ENCODE measurements at regions not wholly inside any gene's neighbourhood (a gene's known extent, or its start where the extent isn't known, plus 50 kb on each side); places are given as distances from the start of the nearest gene placed in this dataset.
"Not testable (repeated sequence)": the region's sequence is repeated elsewhere in the genome, so short reads cannot be mapped to it uniquely, and the experiment has no call there.

- no peak overlapping the region for H3K27ac Mint-ChIP-seq
- H3K27me3 Mint-ChIP-seq = peaks cover 3% of the 10 kb centered on the region
- no peak overlapping the region for H3K4me3 Mint-ChIP-seq
- H3K9me3 Mint-ChIP-seq = no peaks in the 10 kb centered on the region
- H3K36me3 Mint-ChIP-seq (ENCODE audit: low read depth) = no peaks in the 10 kb centered on the region
- no peaks in the 10 kb centered on the region for H3K4me1 Mint-ChIP-seq (ENCODE audit: low read depth)
Measured at GRCh38 chr6:98039904-98040607, 757.0 kb upstream of the MMS22L start.

GRCh38 chr6:98041056-98041455 lies 758.0 kb upstream of the MMS22L start:
- no peaks in the 10 kb centered on the region for H3K36me3 Mint-ChIP-seq (ENCODE audit: low read depth)
- no peak overlapping the region for H3K4me3 Mint-ChIP-seq
- H3K27me3 Mint-ChIP-seq = peaks cover 3% of the 10 kb centered on the region
- H3K9me3 Mint-ChIP-seq = no peaks in the 10 kb centered on the region
- no peaks in the 10 kb centered on the region for H3K4me1 Mint-ChIP-seq (ENCODE audit: low read depth)
- no peak overlapping the region for H3K27ac Mint-ChIP-seq

GRCh38 chr6:98041921-98042320 lies 758.9 kb upstream of the MMS22L start:
- Mint-ChIP-seq H3K27me3 (no peaks in the 10 kb centered on the region), H3K27ac (no peak overlapping the region), H3K36me3 (ENCODE audit: low read depth) (no peaks in the 10 kb centered on the region), H3K4me3 (no peak overlapping the region), H3K9me3 (no peaks in the 10 kb centered on the region), H3K4me1 (ENCODE audit: low read depth) (no peaks in the 10 kb centered on the region)

- Mint-ChIP-seq H3K4me1 (ENCODE audit: low read depth) (no peaks in the 10 kb centered on the region), H3K36me3 (ENCODE audit: low read depth) (no peaks in the 10 kb centered on the region), H3K4me3 (no peak overlapping the region), H3K9me3 (no peaks in the 10 kb centered on the region), H3K27me3 (no peaks in the 10 kb centered on the region), H3K27ac (no peak overlapping the region)
Measured at GRCh38 chr6:98044151-98044561, 761.1 kb upstream of the MMS22L start.

DNA sequence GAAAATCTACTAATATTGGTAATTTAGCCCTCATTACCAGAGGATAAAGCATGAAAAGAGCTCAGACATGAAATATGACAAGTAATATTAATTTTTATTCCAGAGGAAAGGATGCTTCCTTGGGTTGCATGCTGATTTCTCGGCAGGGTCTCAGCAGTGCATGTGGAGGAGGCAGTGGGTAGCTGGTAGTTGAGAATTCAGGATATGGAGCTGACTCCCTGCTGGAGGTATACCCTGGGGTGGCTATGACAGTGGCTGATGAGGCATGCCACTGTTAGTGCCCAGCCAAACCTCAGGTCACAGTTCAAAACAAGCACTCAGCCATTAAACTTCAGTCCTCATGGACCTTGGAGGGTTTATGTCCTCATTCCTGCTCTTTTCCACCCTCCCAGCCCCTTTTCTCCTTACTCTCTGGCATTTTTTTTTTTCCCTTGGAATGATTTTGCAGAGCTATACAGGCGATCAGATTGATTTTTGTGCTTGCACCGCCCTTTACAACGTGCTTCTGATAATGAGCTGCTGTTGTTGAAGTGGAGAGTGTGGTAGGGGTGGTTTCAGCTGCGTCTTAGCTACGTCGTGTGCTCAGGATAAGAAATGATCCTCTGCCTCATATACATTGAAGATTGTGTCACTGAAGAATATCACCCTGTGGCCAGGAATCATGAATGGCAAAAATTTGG lies 761.9 kb upstream of the MMS22L start:
- no peaks in the 10 kb centered on the region for H3K36me3 Mint-ChIP-seq (ENCODE audit: low read depth)
- no peaks in the 10 kb centered on the region for H3K27me3 Mint-ChIP-seq
- no peaks in the 10 kb centered on the region for H3K4me1 Mint-ChIP-seq (ENCODE audit: low read depth)
- no peak overlapping the region for H3K4me3 Mint-ChIP-seq
- no peak overlapping the region for H3K27ac Mint-ChIP-seq
- H3K9me3 Mint-ChIP-seq = no peaks in the 10 kb centered on the region

- H3K9me3 Mint-ChIP-seq = no peaks in the 10 kb centered on the region
- no peak overlapping the region for H3K4me3 Mint-ChIP-seq
- H3K4me1 Mint-ChIP-seq (ENCODE audit: low read depth) = no peaks in the 10 kb centered on the region
- no peaks in the 10 kb centered on the region for H3K36me3 Mint-ChIP-seq (ENCODE audit: low read depth)
- H3K27ac Mint-ChIP-seq = no peak overlapping the region
- no peaks in the 10 kb centered on the region for H3K27me3 Mint-ChIP-seq
Measured at GRCh38 chr6:98047164-98047563, 764.1 kb upstream of the MMS22L start.

- no peak overlapping the region for H3K4me3 Mint-ChIP-seq
- H3K9me3 Mint-ChIP-seq = no peaks in the 10 kb centered on the region
- no peaks in the 10 kb centered on the region for H3K4me1 Mint-ChIP-seq (ENCODE audit: low read depth)
- no peak overlapping the region for H3K27ac Mint-ChIP-seq
- no peaks in the 10 kb centered on the region for H3K27me3 Mint-ChIP-seq
- H3K36me3 Mint-ChIP-seq (ENCODE audit: low read depth) = no peaks in the 10 kb centered on the region
Measured at GRCh38 chr6:98047871-98048270, 764.9 kb upstream of the MMS22L start.

DNA sequence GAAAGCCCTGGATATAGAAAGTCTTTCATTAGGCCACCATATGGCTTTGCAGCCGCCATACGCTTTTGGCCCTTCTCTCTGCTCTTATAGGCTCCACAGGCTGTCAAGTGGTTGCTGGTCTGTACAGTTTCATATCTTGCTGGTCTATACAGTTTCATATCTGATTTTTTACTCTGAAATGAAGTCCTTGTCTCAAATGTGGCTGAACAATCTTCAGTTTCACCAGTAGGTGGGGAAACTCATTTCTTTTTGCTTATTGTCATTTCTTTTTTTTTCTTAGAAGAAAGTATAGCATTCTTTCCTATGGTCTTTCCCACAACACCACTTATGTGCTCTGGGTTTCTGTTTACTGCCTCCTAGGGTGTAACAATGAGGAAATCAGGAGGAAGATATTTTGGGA lies 771.4 kb upstream of the MMS22L start:
- no peak overlapping the region for H3K27ac Mint-ChIP-seq
- no peaks in the 10 kb centered on the region for H3K4me1 Mint-ChIP-seq (ENCODE audit: low read depth)
- no peaks in the 10 kb centered on the region for H3K27me3 Mint-ChIP-seq
- no peak overlapping the region for H3K4me3 Mint-ChIP-seq
- no peaks in the 10 kb centered on the region for H3K9me3 Mint-ChIP-seq
- H3K36me3 Mint-ChIP-seq (ENCODE audit: low read depth) = no peaks in the 10 kb centered on the region

DNA sequence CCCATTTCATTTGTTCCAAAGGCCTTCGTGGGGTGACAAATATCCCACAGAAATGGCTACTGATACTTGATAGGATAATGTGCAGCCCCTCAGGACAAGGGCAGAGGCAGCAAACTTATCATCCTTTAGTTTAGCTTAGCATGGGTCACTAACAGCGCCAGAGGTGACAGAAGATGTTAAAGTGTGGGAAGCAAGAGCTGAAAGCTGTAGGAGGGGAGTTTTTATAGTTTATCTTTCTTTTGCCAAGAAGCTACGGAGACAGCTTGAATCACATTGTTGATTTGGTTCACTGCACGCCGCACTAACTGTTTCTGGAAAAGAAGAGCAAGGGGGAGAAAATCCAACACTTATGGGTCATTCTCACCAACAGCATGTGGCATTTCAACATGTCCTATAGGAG lies 773.9 kb upstream of the MMS22L start:
- no peak overlapping the region for H3K27ac Mint-ChIP-seq
- no peaks in the 10 kb centered on the region for H3K4me1 Mint-ChIP-seq (ENCODE audit: low read depth)
- H3K4me3 Mint-ChIP-seq = no peak overlapping the region
- H3K27me3 Mint-ChIP-seq = no peaks in the 10 kb centered on the region
- H3K9me3 Mint-ChIP-seq = no peaks in the 10 kb centered on the region
- H3K36me3 Mint-ChIP-seq (ENCODE audit: low read depth) = no peaks in the 10 kb centered on the region

GRCh38 chr6:98067375-98067774 lies 767.0 kb upstream of the POU3F2 start:
- no peaks in the 10 kb centered on the region for H3K36me3 Mint-ChIP-seq (ENCODE audit: low read depth)
- H3K27ac Mint-ChIP-seq = no peak overlapping the region
- no peaks in the 10 kb centered on the region for H3K4me1 Mint-ChIP-seq (ENCODE audit: low read depth)
- peaks cover 3% of the 10 kb centered on the region for H3K9me3 Mint-ChIP-seq
- no peak overlapping the region for H3K4me3 Mint-ChIP-seq
- H3K27me3 Mint-ChIP-seq = no peaks in the 10 kb centered on the region

DNA sequence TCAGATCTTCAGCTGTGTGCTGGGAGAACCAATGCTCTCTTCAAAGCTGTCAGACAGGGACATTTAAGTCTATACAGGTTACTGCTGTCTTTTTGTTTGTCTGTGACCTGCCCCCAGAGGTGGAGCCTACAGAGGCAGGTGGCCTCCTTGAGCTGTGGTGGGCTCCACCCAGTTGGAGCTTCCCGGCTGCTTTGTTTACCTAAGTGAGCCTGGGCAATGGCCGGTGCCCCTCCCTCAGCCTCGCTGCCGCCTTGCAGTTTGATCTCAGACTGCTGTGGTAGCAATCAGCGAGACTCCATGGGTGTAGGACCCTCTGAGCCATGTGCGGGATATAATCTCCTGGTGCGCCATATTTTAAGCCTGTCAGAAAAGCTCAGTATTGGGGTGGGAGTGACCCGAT lies 745.8 kb upstream of the POU3F2 start:
- not testable (repeated sequence) for H3K36me3 Mint-ChIP-seq (ENCODE audit: low read depth); H3K9me3 Mint-ChIP-seq; H3K4me3 Mint-ChIP-seq; H3K27me3 Mint-ChIP-seq; H3K4me1 Mint-ChIP-seq (ENCODE audit: low read depth); H3K27ac Mint-ChIP-seq

GRCh38 chr6:98092331-98092730 lies 742.0 kb upstream of the POU3F2 start:
- Mint-ChIP-seq H3K4me3 (no peak overlapping the region), H3K36me3 (ENCODE audit: low read depth) (no peaks in the 10 kb centered on the region), H3K4me1 (ENCODE audit: low read depth) (no peaks in the 10 kb centered on the region), H3K27me3 (no peaks in the 10 kb centered on the region), H3K27ac (no peak overlapping the region), H3K9me3 (no peaks in the 10 kb centered on the region)

DNA sequence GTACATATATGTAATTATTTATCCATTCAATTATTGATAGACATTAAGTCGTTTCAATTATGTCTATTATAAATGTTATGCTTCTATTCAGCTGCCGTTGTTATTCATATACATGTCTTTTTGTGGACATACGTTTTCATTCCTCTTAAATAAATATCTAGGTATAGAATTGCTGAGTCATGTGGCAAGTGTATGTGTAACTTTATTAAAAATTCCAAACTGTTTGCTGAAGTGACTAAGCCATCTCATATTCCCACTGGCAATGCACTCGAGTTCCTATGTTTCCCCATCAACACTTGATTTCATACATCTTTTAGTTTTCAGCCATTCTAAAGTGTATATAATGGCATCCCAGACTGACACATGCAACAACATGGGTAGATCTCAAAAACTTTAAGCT lies 739.7 kb upstream of the POU3F2 start:
- Mint-ChIP-seq H3K4me3 (no peak overlapping the region), H3K36me3 (ENCODE audit: low read depth) (no peaks in the 10 kb centered on the region), H3K4me1 (ENCODE audit: low read depth) (no peaks in the 10 kb centered on the region), H3K27me3 (no peaks in the 10 kb centered on the region), H3K9me3 (no peaks in the 10 kb centered on the region), H3K27ac (no peak overlapping the region)

DNA sequence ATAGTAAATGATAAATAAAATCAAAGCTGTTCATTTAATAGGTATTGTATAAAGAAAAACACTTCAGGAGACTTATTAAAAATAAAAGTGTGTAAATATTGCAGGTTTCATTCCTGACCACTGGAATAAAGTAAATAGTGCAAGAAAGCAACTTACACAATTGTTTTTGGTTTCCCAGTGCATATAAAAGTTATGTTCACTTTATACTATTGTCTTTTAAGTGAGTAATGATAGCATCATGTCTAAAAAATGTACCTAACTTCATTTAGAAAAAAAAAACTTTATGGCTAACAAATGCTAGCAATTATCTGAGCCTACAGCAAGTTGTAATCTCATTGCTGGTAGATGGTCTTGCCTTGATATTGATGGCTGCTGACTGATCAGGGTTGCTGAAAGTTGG lies 726.6 kb upstream of the POU3F2 start:
- Mint-ChIP-seq H3K4me1 (ENCODE audit: low read depth) (no peaks in the 10 kb centered on the region), H3K4me3 (no peak overlapping the region), H3K27ac (no peak overlapping the region), H3K27me3 (no peaks in the 10 kb centered on the region), H3K9me3 (peaks cover 22% of the 10 kb centered on the region), H3K36me3 (ENCODE audit: low read depth) (no peaks in the 10 kb centered on the region)

- no peaks in the 10 kb centered on the region for H3K36me3 Mint-ChIP-seq (ENCODE audit: low read depth)
Measured at GRCh38 chr6:98116455-98116854, 717.9 kb upstream of the POU3F2 start.

DNA sequence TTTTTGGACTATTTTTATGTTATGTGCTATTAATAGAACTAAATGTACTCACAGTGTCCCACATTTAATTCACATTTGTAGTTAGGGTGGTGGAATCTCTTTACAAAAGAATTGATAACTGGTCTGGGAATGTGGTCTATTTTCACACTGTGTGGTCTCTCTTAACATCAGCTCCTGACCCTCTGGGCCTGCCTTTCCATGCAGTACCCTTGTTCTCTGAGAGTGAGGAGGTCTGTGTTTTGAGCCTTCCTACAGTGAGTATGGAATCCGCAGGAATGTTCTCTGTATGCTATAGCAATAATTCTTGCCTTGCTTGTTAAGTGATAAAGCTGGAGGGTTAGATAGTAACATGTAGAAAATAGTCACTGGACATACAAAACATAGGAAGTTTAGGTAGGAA lies 717.3 kb upstream of the POU3F2 start:
- H3K9me3 Mint-ChIP-seq = no peaks in the 10 kb centered on the region
- H3K4me1 Mint-ChIP-seq (ENCODE audit: low read depth) = no peaks in the 10 kb centered on the region
- H3K27me3 Mint-ChIP-seq = no peaks in the 10 kb centered on the region

More at GRCh38 chr6:98116455-98116854, 717.9 kb upstream of the POU3F2 start:
- Mint-ChIP-seq H3K27ac (no peak overlapping the region), H3K27me3 (no peaks in the 10 kb centered on the region), H3K4me3 (no peak overlapping the region), H3K4me1 (ENCODE audit: low read depth) (no peaks in the 10 kb centered on the region), H3K9me3 (no peaks in the 10 kb centered on the region)

More for the DNA sequence above, 717.3 kb upstream of the POU3F2 start:
- H3K27ac Mint-ChIP-seq = no peak overlapping the region
- no peak overlapping the region for H3K4me3 Mint-ChIP-seq
- no peaks in the 10 kb centered on the region for H3K36me3 Mint-ChIP-seq (ENCODE audit: low read depth)

Measured in stimulated activated naive CD8-positive, alpha-beta T cell treated with anti-CD3 and anti-CD28 coated beads, Interleukin-15, Interleukin-2, amounts not matched to agents 100 ng/mL and 50 ng/mL, for 24 hours (primary cell).